ENCODE measurements at regions not wholly inside any gene's neighbourhood (a gene's known extent, or its start where the extent isn't known, plus 50 kb on each side); places are given as distances from the start of the nearest gene placed in this dataset.

- FAIRE-seq, result no peak
These were observed 332.7 kb downstream of the PABPC4L start for GRCh38 chr4:133868856-133869255.

DNA sequence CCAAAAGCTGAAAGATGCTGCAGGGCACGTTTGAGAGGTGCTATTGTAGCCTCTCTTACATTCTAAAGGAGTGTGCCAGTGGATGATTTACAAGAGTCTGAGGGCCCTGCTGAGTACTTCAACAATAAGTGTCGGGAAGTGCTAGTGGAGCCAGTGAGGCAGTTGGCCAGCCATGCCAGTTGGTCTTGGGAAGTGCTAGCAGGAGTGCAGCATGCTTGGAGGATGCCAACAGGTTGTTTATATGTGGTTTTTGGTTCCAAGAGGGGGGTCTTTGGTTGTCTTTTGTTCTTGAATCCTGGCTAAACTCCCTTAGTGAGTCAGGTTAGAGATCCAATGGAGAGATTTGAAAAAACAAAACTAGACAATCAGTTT, 335.3 kb downstream of the PABPC4L start:
- no peak for FAIRE-seq

GRCh38 chr4:133865612-133866327, 335.8 kb downstream of the PABPC4L start:
- FAIRE-seq, result no peak

DNA sequence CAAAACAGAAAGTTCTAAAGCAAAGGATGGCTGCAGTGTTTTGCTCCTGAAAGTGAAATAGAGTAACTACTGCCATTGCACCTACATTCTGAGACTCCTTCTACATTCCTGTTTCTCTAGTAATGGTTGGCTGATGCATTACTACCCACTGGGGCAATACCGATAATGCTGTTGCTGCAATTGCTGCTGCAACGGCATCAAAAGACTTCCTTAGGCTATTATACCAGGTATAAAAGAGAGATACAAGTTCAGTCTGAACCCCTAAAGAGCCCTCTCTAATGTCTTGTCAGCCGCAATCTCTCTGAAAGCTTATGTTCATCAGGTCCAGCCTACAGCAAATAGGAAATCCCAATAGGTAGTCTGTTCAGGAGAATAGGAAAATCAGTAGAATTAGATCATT, 338.4 kb downstream of the PABPC4L start:
- no peak for FAIRE-seq

- FAIRE-seq, result no peak
These were observed 344.7 kb downstream of the PABPC4L start for GRCh38 chr4:133856731-133857355.

DNA sequence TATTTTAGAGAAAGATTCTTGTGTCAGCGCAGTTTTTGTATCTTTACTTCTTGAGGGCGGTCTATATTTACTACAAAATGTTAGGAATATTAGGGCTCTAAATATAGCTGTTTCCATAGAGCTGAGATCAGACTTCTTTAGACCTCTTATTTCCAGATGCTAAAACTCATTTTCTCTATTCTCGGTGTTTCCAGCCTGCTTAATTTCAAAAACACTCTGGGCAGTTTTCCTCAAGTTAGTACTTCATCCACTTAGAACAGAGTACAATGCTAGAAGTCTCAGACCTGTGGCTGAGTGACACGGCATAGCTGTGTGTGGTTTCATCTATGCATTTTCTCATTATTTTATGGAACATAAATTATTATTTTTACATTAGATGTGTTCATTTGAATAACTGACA, 346.6 kb downstream of the PABPC4L start:
- FAIRE-seq, result no peak

DNA sequence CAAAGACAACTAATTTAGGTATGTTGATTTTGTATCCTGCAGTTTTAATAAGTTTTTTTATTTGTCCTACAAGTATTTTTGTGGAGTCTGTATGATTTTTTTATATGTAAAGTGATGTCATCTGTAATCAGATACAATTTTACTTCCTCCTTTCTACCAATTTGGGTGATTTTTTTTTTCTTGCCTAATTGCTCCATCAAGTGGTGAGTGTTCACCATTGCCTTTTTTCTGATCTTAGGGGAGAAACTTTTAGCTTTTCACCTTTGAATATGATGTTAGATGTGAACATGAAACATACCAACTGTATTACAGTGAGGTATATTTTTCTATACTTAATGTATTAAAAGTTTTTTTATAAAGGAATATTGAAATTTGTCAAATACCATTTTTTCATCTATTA, 362.3 kb downstream of the PABPC4L start:
- FAIRE-seq, result no peak

DNA sequence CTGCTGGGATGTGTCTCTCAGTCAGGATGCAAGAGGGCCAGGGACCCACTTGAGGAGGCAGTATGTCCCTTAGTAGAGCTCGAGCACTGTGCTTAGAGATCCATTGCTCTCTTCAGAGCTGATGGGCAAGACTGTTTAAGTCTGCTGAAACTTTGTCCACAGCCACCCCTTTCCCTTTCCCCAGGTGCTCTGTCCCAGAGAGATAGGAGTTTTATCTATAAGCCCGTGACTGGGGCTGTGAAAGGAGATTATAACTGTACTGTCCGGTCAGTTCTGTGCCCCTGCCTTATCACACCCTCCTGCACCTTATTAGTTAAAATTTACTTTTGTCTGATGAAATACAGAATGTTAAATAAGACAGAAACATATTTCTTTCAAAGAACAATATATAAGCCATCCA, 378.4 kb downstream of the PABPC4L start:
- no peak for FAIRE-seq

- no peak for FAIRE-seq
These were observed 388.6 kb downstream of the PABPC4L start for GRCh38 chr4:133812954-133813353.

- no peak for FAIRE-seq
These were observed 389.4 kb downstream of the PABPC4L start for GRCh38 chr4:133812236-133812635.

- FAIRE-seq, result no peak
These were observed 393.4 kb downstream of the PABPC4L start for GRCh38 chr4:133808151-133808550.

- FAIRE-seq, result no peak
These were observed 398.2 kb downstream of the PABPC4L start for GRCh38 chr4:133803341-133803740.

DNA sequence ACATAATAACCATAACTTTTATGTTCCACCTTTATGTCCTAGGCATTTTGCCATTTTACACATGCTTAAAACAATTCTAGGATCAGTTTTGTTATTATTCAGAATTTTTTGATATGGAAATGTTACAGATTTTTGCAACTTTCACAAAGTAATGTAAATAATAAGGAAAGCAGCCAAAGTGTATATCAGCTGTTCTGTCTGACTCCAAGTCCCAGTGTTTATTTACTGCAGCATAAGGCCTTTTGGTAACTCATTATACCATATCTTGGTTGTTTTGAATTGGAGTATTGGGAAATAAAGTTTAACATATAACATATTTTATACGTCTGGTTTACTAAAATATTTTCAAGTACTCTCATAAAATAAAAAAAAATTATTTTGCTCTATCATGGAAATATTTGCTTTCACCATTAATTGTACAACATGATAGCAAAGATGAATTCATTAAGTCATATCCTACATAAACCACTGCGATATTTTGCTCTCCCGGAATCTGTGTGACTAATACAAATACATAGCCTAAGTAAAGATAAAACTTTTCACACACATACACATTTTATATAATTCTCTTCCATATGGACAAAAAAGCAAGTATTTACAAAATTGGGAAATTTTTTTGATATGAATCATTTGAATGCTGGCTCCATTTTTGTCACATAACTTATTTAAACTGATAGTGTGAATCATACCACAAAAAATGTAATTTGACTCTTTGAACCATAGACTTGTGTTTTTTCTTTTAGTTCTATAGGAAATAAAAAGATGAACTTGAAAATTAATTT, 399.0 kb downstream of the PABPC4L start:
- no peak for FAIRE-seq

- no peak for FAIRE-seq
These were observed 399.7 kb downstream of the PABPC4L start for GRCh38 chr4:133801883-133802282.

- FAIRE-seq, result no peak
These were observed 400.6 kb downstream of the PABPC4L start for GRCh38 chr4:133800966-133801365.

DNA sequence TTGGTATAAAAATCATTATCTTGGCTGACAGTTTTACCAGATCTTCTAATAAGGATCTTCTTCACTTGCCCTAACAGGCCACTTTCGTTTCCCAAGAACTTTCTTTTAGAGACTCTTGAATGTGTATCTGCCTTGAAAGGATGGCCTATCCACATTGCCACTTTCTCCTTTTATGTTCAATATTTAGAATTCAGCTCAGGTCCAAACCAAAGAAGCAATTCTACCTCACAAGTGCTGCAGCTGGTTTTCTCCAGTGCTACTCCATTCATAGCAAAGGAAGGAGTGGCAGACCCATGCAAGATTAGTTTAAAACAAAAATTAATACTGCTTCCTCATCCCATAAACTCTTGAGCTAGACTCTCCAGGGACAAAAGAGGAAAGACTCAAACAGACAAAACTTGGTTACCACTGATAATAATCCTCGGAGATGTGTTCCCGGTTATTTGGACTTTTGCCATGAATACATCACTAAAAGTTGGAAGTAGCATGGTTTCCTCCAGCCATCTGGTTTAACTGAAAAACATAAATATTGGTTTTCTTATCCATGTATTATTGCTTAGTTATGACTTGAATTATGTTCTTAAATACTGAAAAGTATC, 401.8 kb downstream of the PABPC4L start:
- FAIRE-seq, result no peak

DNA sequence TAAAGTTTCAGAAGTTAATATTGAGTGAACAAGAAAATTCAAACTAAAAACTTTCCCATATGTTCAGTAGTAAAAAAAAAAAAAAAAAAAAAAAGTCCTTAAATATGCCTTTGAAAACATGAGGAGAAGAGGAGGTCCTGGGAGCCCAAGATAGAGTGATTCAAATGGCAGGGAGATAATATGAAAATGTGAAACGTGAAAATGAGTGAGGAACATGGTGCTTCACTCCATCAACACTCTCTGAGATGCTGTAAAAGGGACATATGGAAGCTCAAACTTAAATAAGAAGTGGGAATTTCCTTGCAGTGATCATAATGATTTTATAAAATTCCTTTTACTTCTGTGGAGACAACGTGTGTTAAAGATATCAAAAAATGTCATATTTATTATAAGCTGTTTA, 423.9 kb downstream of the PABPC4L start:
- no peak for FAIRE-seq

DNA sequence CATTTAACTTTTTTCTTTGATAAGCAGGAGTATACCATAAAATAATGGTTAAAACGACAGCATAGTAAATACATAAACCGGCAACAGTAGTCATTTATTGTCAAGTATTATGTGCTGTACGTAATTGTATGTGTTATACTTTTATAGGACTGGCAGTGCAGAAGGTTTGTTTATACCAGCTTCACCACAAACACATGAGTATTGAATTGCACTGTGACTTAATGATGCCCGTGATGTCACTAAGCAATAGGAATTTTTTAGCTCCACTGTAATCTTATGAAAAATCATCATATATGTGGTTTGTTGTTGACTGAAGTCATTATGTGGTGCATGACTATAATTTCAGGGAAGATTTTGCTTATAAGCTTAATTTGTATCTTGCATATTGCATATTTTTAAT, 424.6 kb downstream of the PABPC4L start:
- no peak for FAIRE-seq

- FAIRE-seq, result no peak
These were observed 425.1 kb downstream of the PABPC4L start for GRCh38 chr4:133776503-133776902.

DNA sequence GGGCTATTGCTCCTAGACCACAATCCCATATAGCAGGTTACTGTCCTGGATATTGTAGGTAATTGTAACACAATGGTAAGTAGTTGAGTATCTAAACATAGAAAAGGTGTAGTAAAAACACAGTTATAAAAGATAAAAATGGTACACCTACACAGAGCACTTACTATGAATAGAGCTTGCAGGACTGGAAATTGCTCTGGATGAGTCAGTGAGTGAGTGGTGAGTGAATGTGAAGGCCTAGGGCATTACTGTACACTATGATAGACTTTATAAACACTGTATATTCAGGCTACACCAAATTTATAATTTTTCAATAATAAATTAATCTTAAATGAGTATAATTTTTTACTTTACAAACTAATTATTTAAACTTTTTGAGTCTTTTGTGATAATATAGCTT, 425.7 kb downstream of the PABPC4L start:
- FAIRE-seq, result no peak

GRCh38 chr4:133775469-133775868, 426.1 kb downstream of the PABPC4L start:
- FAIRE-seq, result no peak

DNA sequence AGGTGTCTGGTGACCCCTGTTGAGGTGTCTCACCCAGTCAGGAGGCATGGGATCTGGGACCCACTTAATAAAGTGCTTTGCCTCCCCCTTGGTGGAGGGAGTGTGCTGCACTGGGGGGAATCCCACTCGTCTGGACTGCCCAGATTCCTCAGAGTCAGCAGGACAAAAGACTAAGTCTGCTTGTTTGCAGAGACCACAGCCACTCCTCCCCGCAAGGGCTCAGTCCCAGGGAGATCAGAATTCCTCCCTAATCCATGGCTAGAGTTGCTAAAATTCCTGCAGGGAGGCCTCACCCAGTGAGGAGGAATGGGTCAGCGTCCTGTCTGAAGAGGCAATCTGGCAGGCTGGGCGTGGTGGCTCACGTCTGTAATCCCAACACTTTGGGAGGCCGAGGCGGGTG, 442.2 kb downstream of the PABPC4L start:
- no peak for FAIRE-seq

GRCh38 chr4:133741766-133742165, 459.8 kb downstream of the PABPC4L start:
- no peak for FAIRE-seq

DNA sequence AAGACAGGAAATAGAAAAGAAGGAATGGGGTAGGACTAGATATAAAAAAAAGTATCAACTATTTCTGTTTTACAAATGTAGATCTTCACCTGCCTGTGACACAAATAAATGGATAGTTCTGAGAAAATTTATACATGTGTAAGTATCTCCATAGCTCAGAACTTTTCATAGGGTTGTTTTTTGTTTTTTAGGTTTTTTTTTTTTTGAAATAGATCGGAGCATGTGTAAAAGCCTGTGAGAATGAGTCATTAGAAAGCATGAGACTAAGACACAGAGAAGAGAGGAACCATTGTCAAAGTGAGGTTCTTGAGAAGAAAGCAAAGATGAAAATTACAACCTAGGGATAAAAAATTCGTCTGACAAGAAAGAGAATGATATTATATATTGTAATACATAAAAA, 481.6 kb downstream of the PABPC4L start:
- FAIRE-seq, result no peak

All from A204.1 (cell line).